ENCODE measurements at regions not wholly inside any gene's neighbourhood (a gene's known extent, or its start where the extent isn't known, plus 50 kb on each side); places are given as distances from the start of the nearest gene placed in this dataset.
"Not testable (repeated sequence)": the region's sequence is repeated elsewhere in the genome, so short reads cannot be mapped to it uniquely, and the experiment has no call there.

- DNase-seq (ENCODE audit: low read depth in 1 of 2, low spot score in 1 of 2); in situ Hi-C loops (cut with HindIII; ENCODE audit: low pct_unique_long_range_greater_than_20kb, low sequenced_read_pairs): not testable (repeated sequence)
These were observed 160.1 kb upstream of the TPTE start for GRCh38 chr21:10361214-10361736.

GRCh38 chr21:10362816-10363215 lies 158.6 kb upstream of the TPTE start:
- in situ Hi-C loops (cut with HindIII; ENCODE audit: low pct_unique_long_range_greater_than_20kb, low sequenced_read_pairs); DNase-seq (ENCODE audit: low read depth in 1 of 2, low spot score in 1 of 2): not testable (repeated sequence)

GRCh38 chr21:10363321-10363720 lies 158.1 kb upstream of the TPTE start:
- DNase-seq (ENCODE audit: low read depth in 1 of 2, low spot score in 1 of 2); in situ Hi-C loops (cut with HindIII; ENCODE audit: low pct_unique_long_range_greater_than_20kb, low sequenced_read_pairs): not testable (repeated sequence)

GRCh38 chr21:10366210-10366609 lies 155.2 kb upstream of the TPTE start:
- in situ Hi-C loops (cut with HindIII; ENCODE audit: low pct_unique_long_range_greater_than_20kb, low sequenced_read_pairs) = not testable (repeated sequence)

GRCh38 chr21:10367586-10367985 lies 153.8 kb upstream of the TPTE start:
- DNase-seq (ENCODE audit: low read depth in 1 of 2, low spot score in 1 of 2); in situ Hi-C loops (cut with HindIII; ENCODE audit: low pct_unique_long_range_greater_than_20kb, low sequenced_read_pairs): not testable (repeated sequence)

More at GRCh38 chr21:10366210-10366609, 155.2 kb upstream of the TPTE start:
- DNase-seq (ENCODE audit: low read depth in 1 of 2, low spot score in 1 of 2) = not testable (repeated sequence)

GRCh38 chr21:10368323-10368798 lies 153.0 kb upstream of the TPTE start:
- in situ Hi-C loops (cut with HindIII; ENCODE audit: low pct_unique_long_range_greater_than_20kb, low sequenced_read_pairs) = not testable (repeated sequence)

GRCh38 chr21:10369289-10369688 lies 152.1 kb upstream of the TPTE start:
- in situ Hi-C loops (cut with HindIII; ENCODE audit: low pct_unique_long_range_greater_than_20kb, low sequenced_read_pairs); DNase-seq (ENCODE audit: low read depth in 1 of 2, low spot score in 1 of 2): not testable (repeated sequence)

More at GRCh38 chr21:10368323-10368798, 153.0 kb upstream of the TPTE start:
- not testable (repeated sequence) for DNase-seq (ENCODE audit: low read depth in 1 of 2, low spot score in 1 of 2)

GRCh38 chr21:10377758-10378157 lies 143.6 kb upstream of the TPTE start:
- in situ Hi-C loops (cut with HindIII; ENCODE audit: low pct_unique_long_range_greater_than_20kb, low sequenced_read_pairs) = not testable (repeated sequence)

GRCh38 chr21:10379816-10380215 lies 141.6 kb upstream of the TPTE start:
- in situ Hi-C loops (cut with HindIII; ENCODE audit: low pct_unique_long_range_greater_than_20kb, low sequenced_read_pairs); DNase-seq (ENCODE audit: low read depth in 1 of 2, low spot score in 1 of 2): not testable (repeated sequence)

More at GRCh38 chr21:10377758-10378157, 143.6 kb upstream of the TPTE start:
- not testable (repeated sequence) for DNase-seq (ENCODE audit: low read depth in 1 of 2, low spot score in 1 of 2)

- DNase-seq (ENCODE audit: low read depth in 1 of 2, low spot score in 1 of 2); in situ Hi-C loops (cut with HindIII; ENCODE audit: low pct_unique_long_range_greater_than_20kb, low sequenced_read_pairs): not testable (repeated sequence)
These were observed 139.7 kb upstream of the TPTE start for GRCh38 chr21:10381687-10382060.

GRCh38 chr21:10382135-10382534 lies 139.2 kb upstream of the TPTE start:
- DNase-seq (ENCODE audit: low read depth in 1 of 2, low spot score in 1 of 2) = peak in 1 of 2 experiments; percentile 36
- in situ Hi-C loops (cut with HindIII; ENCODE audit: low pct_unique_long_range_greater_than_20kb, low sequenced_read_pairs) = not testable (repeated sequence)

GRCh38 chr21:10382580-10382979 lies 138.8 kb upstream of the TPTE start:
- in situ Hi-C loops (cut with HindIII; ENCODE audit: low pct_unique_long_range_greater_than_20kb, low sequenced_read_pairs) = not testable (repeated sequence)

GRCh38 chr21:10383571-10383970 lies 137.8 kb upstream of the TPTE start:
- DNase-seq (ENCODE audit: low read depth in 1 of 2, low spot score in 1 of 2); in situ Hi-C loops (cut with HindIII; ENCODE audit: low pct_unique_long_range_greater_than_20kb, low sequenced_read_pairs): not testable (repeated sequence)

More at GRCh38 chr21:10382580-10382979, 138.8 kb upstream of the TPTE start:
- not testable (repeated sequence) for DNase-seq (ENCODE audit: low read depth in 1 of 2, low spot score in 1 of 2)

- in situ Hi-C loops (cut with HindIII; ENCODE audit: low pct_unique_long_range_greater_than_20kb, low sequenced_read_pairs) = not testable (repeated sequence)
These were observed 137.0 kb upstream of the TPTE start for GRCh38 chr21:10384304-10384861.

GRCh38 chr21:10385202-10385601 lies 136.2 kb upstream of the TPTE start:
- DNase-seq (ENCODE audit: low read depth in 1 of 2, low spot score in 1 of 2); in situ Hi-C loops (cut with HindIII; ENCODE audit: low pct_unique_long_range_greater_than_20kb, low sequenced_read_pairs): not testable (repeated sequence)

More at GRCh38 chr21:10384304-10384861, 137.0 kb upstream of the TPTE start:
- not testable (repeated sequence) for DNase-seq (ENCODE audit: low read depth in 1 of 2, low spot score in 1 of 2)

GRCh38 chr21:10385898-10386527 lies 135.4 kb upstream of the TPTE start:
- DNase-seq (ENCODE audit: low read depth in 1 of 2, low spot score in 1 of 2); in situ Hi-C loops (cut with HindIII; ENCODE audit: low pct_unique_long_range_greater_than_20kb, low sequenced_read_pairs): not testable (repeated sequence)

- DNase-seq (ENCODE audit: low read depth in 1 of 2, low spot score in 1 of 2); in situ Hi-C loops (cut with HindIII; ENCODE audit: low pct_unique_long_range_greater_than_20kb, low sequenced_read_pairs): not testable (repeated sequence)
These were observed 133.5 kb upstream of the TPTE start for GRCh38 chr21:10387692-10388450.

- DNase-seq (ENCODE audit: low read depth in 1 of 2, low spot score in 1 of 2); in situ Hi-C loops (cut with HindIII; ENCODE audit: low pct_unique_long_range_greater_than_20kb, low sequenced_read_pairs): not testable (repeated sequence)
These were observed 132.8 kb upstream of the TPTE start for GRCh38 chr21:10388625-10389024.
